Right lobe of liver (tissue), 6 donors: ENCODE measurements at regions not wholly inside any gene's neighbourhood (a gene's known extent, or its start where the extent isn't known, plus 50 kb on each side); places are given as distances from the start of the nearest gene placed in this dataset.

Source experiments
- ATAC-seq, 4 donors: fragments of 200-7000 bp; cut with Tn5 transposase; one replicate each; pipeline ENCODE4 v1.9.1; 2020; ENCODE audit warnings: mild to moderate bottlenecking in 4 of 4, moderate library complexity in 4 of 4
- DNase-seq, 3 donors: peaks; one replicate each; pipeline ENCODE4 v3.0.0-alpha.2; 2020
- H3K27ac ChIP-seq, 3 donors: fragments of 200-600 bp; one replicate each; pipeline ENCODE4 v1.8.0; 2022
- H3K27me3 ChIP-seq, 2 donors: fragments of 200-600 bp; one replicate each; pipeline ENCODE4 v1.8.0; 2022
- H3K36me3 ChIP-seq, 4 donors: fragments of 200-600 bp; sonication (generic) in 1 of 4; one replicate each; pipeline versions ENCODE4 v1.5.1 to v1.8.0; 2017 to 2022; ENCODE audit warnings: control low read depth in 1 of 4
- H3K4me1 ChIP-seq, 4 donors: fragments of 200-600 bp; sonication (generic) in 1 of 4; one replicate each; pipeline versions ENCODE4 v1.5.1 to v1.8.0; 2017 to 2022; ENCODE audit warnings: control low read depth in 1 of 4
- H3K4me3 ChIP-seq, 3 donors: fragments of 200-600 bp; one replicate each; pipeline ENCODE4 v1.8.0; 2022
- H3K9me3 ChIP-seq, 4 donors: fragments of 200-600 bp; sonication (generic) in 1 of 4; one replicate each; pipeline versions ENCODE4 v1.5.1 to v1.8.0; 2017 to 2022; ENCODE audit warnings: control low read depth in 1 of 4
- CTCF ChIP-seq, 4 donors: fragments of 200-600 bp in 3 of 4; fragments of 450-650 bp in 1 of 4; IDR thresholded peaks; one replicate each; pipeline versions ENCODE4 v1.5.1 to v1.8.0; 2016 to 2022; ENCODE audit warnings: antibody characterized with exemption in 4 of 4, mild to moderate bottlenecking in 2 of 4
- POLR2A ChIP-seq: fragments of 450-650 bp; IDR thresholded peaks from one replicate; pipeline ENCODE4 v1.6.1; 2017; ENCODE audit warnings: antibody characterized with exemption, mild to moderate bottlenecking
- WGBS: methylation state at CpG from one replicate; pipeline ENCODE4 v1.1.6; 2018; ENCODE audit warnings: low coverage, low lambda C conversion rate; ENCODE audit not compliant: insufficient coverage; ENCODE audit errors: missing lambda C conversion rate; 5-methylcytosine and 5-hydroxymethylcytosine counted together
- intact Hi-C, 2 donors: fragments of 100-400 bp; cut with DNase I; formaldehyde crosslinking; loops; one replicate each; pipeline versions ENCODE4 v1.11.2 to v1.14.1; 2022
- donor health status: DM: no; HTN: yes; CAD: no.
- donor health status: DM: no; HTN: no; CAD: no.
- donor health status: DM: no; HTN: no; CAD: no.
- donor health status: DM: no; HTN: yes; CAD: no.
- donor health status: DM: no; HTN: yes; CAD: no.

DNA sequence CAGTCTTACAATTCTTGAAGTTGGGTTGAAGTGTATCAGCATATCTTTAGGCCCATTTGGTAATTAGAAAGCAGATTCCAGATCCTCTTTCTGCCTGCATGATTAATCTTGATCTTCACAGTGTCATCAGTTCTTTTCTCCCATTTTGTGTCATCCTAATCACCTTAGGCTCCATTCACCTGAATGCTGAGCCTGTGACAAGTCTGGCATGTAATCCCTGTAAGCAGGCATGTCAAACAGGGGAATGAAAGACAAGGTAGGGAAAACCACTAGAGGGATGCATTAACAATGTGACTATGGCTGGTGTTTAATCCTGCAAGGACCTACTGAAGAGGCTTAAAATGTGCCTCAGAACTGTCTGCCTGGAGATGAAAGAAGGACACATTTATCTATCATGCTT, 848.8 kb downstream of the TFAP2A start:
- no peak for ATAC-seq
- H3K9me3 ChIP-seq: no peaks in the 10 kb centered on the region
- no peaks in the 10 kb centered on the region for H3K27me3 ChIP-seq
- no peak for DNase-seq
- no peak overlapping the region for H3K4me3 ChIP-seq
- no peaks in the 10 kb centered on the region for H3K4me1 ChIP-seq
- TF ChIP-seq POLR2A (no peak), CTCF (IDR thresholded peaks at IDR 0.05) (no peak)
- intact Hi-C loops: no loop called here
- no peak overlapping the region for H3K27ac ChIP-seq
- no peaks in the 10 kb centered on the region for H3K36me3 ChIP-seq

- H3K4me1 ChIP-seq: no peaks in the 10 kb centered on the region
- ATAC-seq (no peak), DNase-seq (no peak)
- no peak overlapping the region for H3K4me3 ChIP-seq
- H3K36me3 ChIP-seq: no peaks in the 10 kb centered on the region
- WGBS: 72% methylated on average over 3 of the region's 3 CpGs
- no peak overlapping the region for H3K27ac ChIP-seq
- intact Hi-C loops: no loop called here
- H3K9me3 ChIP-seq: no peaks in the 10 kb centered on the region
- TF ChIP-seq POLR2A: no peak
- TF ChIP-seq CTCF (IDR thresholded peaks at IDR 0.05): no peak
- no peaks in the 10 kb centered on the region for H3K27me3 ChIP-seq
These were observed 850.9 kb downstream of the TFAP2A start for GRCh38 chr6:9564021-9564420.

- Histone ChIP-seq H3K36me3 (no peaks in the 10 kb centered on the region), H3K4me3 (no peak overlapping the region), H3K9me3 (no peaks in the 10 kb centered on the region), H3K4me1 (no peaks in the 10 kb centered on the region), H3K27me3 (no peaks in the 10 kb centered on the region), H3K27ac (no peak overlapping the region)
- WGBS: 100% methylated on average over 1 of the region's 1 CpG
- intact Hi-C loops: no loop called here
- no peak for ATAC-seq
- DNase-seq: no peak
- TF ChIP-seq CTCF (IDR thresholded peaks at IDR 0.05): no peak
- no peak for TF ChIP-seq POLR2A
These were observed 851.3 kb downstream of the TFAP2A start for GRCh38 chr6:9563568-9563967.

DNA sequence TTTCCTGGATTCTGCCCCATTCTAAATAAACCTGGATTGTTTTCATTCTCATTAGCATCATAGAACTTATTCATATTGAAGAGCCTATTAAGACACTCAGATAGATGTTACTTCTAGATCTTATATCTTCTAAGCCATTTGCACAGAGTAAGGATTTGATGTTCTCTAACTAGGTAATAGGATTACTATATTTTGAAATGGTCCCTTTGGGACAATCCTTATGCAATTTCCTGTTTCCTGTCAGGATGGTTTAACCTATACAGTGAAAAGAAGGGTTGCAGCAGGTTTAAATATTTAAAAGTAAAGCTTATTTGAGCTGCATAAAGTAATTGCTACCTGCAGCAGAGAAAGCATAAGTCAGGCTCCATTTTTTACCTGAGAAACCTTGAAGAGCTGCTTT, 860.1 kb downstream of the TFAP2A start:
- TF ChIP-seq POLR2A: no peak
- TF ChIP-seq CTCF (IDR thresholded peaks at IDR 0.05): no peak
- ATAC-seq (no peak), DNase-seq (no peak)
- Histone ChIP-seq H3K27me3 (no peaks in the 10 kb centered on the region), H3K36me3 (no peaks in the 10 kb centered on the region), H3K9me3 (no peaks in the 10 kb centered on the region), H3K4me1 (no peaks in the 10 kb centered on the region), H3K4me3 (no peak overlapping the region), H3K27ac (no peak overlapping the region)
- intact Hi-C loops: no loop called here

DNA sequence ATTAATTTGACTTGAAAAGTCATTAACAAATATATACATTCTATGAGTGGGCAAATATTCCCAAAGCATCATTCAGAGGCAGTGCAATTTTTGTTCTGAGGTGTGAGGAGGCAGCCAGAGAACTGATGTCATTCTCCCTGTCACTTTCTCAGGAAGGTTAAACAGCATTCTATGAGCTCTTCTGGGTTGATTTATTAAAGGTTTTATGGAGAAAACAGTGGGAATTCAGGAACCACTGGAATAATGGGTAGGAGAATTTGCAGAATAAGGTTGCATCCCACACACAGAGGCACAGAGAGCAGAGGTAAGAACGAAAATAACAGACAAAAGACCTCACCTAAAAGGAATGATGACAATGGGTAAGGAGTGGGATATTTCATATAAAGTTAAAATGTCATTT, 860.6 kb downstream of the TFAP2A start:
- 28% methylated on average over 1 of the region's 1 CpG for WGBS
- DNase-seq (no peak), ATAC-seq (no peak)
- H3K9me3 ChIP-seq: no peaks in the 10 kb centered on the region
- H3K4me3 ChIP-seq: no peak overlapping the region
- H3K4me1 ChIP-seq: no peaks in the 10 kb centered on the region
- intact Hi-C loops: no loop called here
- H3K27me3 ChIP-seq: no peaks in the 10 kb centered on the region
- no peaks in the 10 kb centered on the region for H3K36me3 ChIP-seq
- no peak for TF ChIP-seq POLR2A
- no peak for TF ChIP-seq CTCF (IDR thresholded peaks at IDR 0.05)
- H3K27ac ChIP-seq: no peak overlapping the region
